Smooth muscle cell (in vitro differentiated cells): ENCODE measurements at regions not wholly inside any gene's neighbourhood (a gene's known extent, or its start where the extent isn't known, plus 50 kb on each side); places are given as distances from the start of the nearest gene placed in this dataset.

ENCODE experiments used
- DNase-seq: peaks from one replicate; lab custom pipeline; 2025; ENCODE audit not compliant: unreplicated experiment; lab: John Stamatoyannopoulos, UW
- H2AFZ ChIP-seq: fragments of 200-600 bp; sonication (generic); 2 replicates; pipeline ENCODE4 v1.6.0; 2016; ENCODE audit warnings: antibody characterized with exemption, low read depth, mild to moderate bottlenecking
- H3F3A ChIP-seq: fragments of 200-600 bp; sonication (generic); 2 replicates; pipeline ENCODE4 v1.6.0; 2017; ENCODE audit warnings: antibody characterized with exemption, low read depth
- H3K27ac ChIP-seq: fragments of 200-600 bp; sonication (generic); 2 replicates; pipeline ENCODE4 v1.5.1; 2016; ENCODE audit warnings: low read depth, mild to moderate bottlenecking
- H3K27me3 ChIP-seq: fragments of 200-600 bp; sonication (generic); 2 replicates; pipeline ENCODE4 v1.6.1; 2016; ENCODE audit warnings: low read depth, mild to moderate bottlenecking
- H3K36me3 ChIP-seq: fragments of 200-600 bp; sonication (generic); 2 replicates; pipeline ENCODE4 v1.5.1; 2016; ENCODE audit warnings: low read depth
- H3K4me1 ChIP-seq: fragments of 200-600 bp; sonication (generic); 2 replicates; pipeline ENCODE4 v1.5.1; 2016; ENCODE audit warnings: low read depth
- H3K4me2 ChIP-seq: fragments of 200-600 bp; sonication (generic); 2 replicates; pipeline ENCODE4 v1.6.0; 2016; ENCODE audit warnings: mild to moderate bottlenecking
- H3K4me3 ChIP-seq: fragments of 200-600 bp; sonication (generic); 2 replicates; pipeline ENCODE4 v1.5.1; 2016; ENCODE audit warnings: mild to moderate bottlenecking
- H3K79me2 ChIP-seq: fragments of 200-600 bp; sonication (generic); 2 replicates; pipeline ENCODE4 v1.6.0; 2016; ENCODE audit warnings: low read depth, mild to moderate bottlenecking
- H3K9ac ChIP-seq: fragments of 200-600 bp; sonication (generic); 2 replicates; pipeline ENCODE4 v1.6.0; 2016; ENCODE audit warnings: low read depth
- H3K9me3 ChIP-seq: fragments of 200-600 bp; sonication (generic); replicated peaks from 2 replicates; pipeline ENCODE4 v1.5.1; 2016; ENCODE audit warnings: low read depth
- H4K20me1 ChIP-seq: fragments of 200-600 bp; sonication (generic); 2 replicates; pipeline ENCODE4 v1.6.0; 2016; ENCODE audit warnings: low read depth
- WGBS: methylation state at CpG from one replicate; pipeline ENCODE4 v1.1.7; 2016; ENCODE audit warnings: low lambda C conversion rate; 5-methylcytosine and 5-hydroxymethylcytosine counted together
- TF ChIP-seq, protein P1 (sequence below): fragments of 200-600 bp; sonication (generic); IDR thresholded peaks from 2 replicates; pipeline ENCODE4 v1.5.1; 2017; ENCODE audit warnings: borderline replicate concordance, mild to moderate bottlenecking, antibody characterized with exemption; ENCODE audit not compliant: insufficient read depth, poor library complexity, severe bottlenecking

DNA sequence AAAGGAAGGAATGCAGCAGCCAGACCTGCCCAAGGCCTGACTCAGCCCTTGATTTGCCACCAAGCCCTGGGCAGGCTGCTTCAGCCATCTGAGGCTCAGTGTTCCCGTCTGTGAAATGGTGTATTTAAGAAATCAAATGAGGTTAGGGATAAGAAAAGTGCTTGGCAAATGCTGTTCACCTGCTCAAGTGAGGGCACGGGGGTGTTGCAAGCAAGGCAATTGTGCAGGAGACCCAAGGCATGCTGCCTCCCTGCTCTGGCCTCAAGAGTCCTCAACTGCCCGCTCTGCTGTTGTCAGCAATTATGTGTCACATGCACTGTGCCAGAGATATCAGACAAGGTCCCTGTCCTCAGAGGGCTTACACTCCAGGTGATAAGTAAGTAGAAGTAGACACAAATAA lies 101.8 kb downstream of the TPRA1 start:
- H3K9ac ChIP-seq = no peak overlapping the region
- peaks cover under 1% of the 10 kb centered on the region for H3F3A ChIP-seq
- 95% methylated on average over 3 of the region's 3 CpGs for WGBS
- no peak overlapping the region for H3K4me3 ChIP-seq
- DNase-seq = no peak
- H4K20me1 ChIP-seq = no peaks in the 10 kb centered on the region
- H3K27me3 ChIP-seq = no peaks in the 10 kb centered on the region
- H3K79me2 ChIP-seq = no peaks in the 10 kb centered on the region
- no peak overlapping the region for H2AFZ ChIP-seq
- H3K9me3 ChIP-seq = no peaks in the 10 kb centered on the region
- H3K4me2 ChIP-seq = no peak overlapping the region
- H3K4me1 ChIP-seq = peaks cover under 1% of the 10 kb centered on the region
- TF ChIP-seq, protein P1, sequence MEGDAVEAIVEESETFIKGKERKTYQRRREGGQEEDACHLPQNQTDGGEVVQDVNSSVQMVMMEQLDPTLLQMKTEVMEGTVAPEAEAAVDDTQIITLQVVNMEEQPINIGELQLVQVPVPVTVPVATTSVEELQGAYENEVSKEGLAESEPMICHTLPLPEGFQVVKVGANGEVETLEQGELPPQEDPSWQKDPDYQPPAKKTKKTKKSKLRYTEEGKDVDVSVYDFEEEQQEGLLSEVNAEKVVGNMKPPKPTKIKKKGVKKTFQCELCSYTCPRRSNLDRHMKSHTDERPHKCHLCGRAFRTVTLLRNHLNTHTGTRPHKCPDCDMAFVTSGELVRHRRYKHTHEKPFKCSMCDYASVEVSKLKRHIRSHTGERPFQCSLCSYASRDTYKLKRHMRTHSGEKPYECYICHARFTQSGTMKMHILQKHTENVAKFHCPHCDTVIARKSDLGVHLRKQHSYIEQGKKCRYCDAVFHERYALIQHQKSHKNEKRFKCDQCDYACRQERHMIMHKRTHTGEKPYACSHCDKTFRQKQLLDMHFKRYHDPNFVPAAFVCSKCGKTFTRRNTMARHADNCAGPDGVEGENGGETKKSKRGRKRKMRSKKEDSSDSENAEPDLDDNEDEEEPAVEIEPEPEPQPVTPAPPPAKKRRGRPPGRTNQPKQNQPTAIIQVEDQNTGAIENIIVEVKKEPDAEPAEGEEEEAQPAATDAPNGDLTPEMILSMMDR = no peak
- no peak overlapping the region for H3K27ac ChIP-seq
- no peaks in the 10 kb centered on the region for H3K36me3 ChIP-seq

GRCh38 chr3:127488141-127488672 lies 102.3 kb downstream of the TPRA1 start:
- WGBS = 90% methylated on average over 8 of the region's 8 CpGs
- Histone ChIP-seq H4K20me1 (no peaks in the 10 kb centered on the region), H3K9me3 (no peaks in the 10 kb centered on the region), H3K4me3 (no peak overlapping the region), H3K4me1 (peaks cover 5% of the 10 kb centered on the region), H3K27ac (no peak overlapping the region), H3K4me2 (no peak overlapping the region), H3K79me2 (no peaks in the 10 kb centered on the region), H3F3A (peaks cover 6% of the 10 kb centered on the region), H3K27me3 (no peaks in the 10 kb centered on the region), H3K9ac (no peak overlapping the region), H3K36me3 (no peaks in the 10 kb centered on the region), H2AFZ (no peak overlapping the region)
- no peak for DNase-seq
- TF ChIP-seq, protein P1 = no peak

DNA sequence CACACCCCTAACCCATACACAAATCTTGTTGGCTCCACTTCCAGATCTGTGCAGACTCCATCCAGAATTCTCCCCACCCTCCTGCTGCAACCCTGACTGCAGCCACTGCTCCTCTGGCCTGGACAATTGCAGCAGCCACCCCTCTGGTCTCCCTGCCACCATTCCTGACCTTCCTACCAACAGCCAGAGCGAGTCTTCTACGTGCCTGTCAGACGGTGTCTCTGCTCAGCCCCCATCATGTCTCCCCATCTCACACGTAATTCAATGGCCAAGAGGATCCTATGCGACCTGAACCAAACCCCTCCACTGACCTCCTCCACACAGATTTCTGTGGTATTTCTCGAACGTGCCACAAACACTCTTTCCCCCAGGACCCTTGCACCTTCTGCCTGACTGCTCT lies 103.3 kb downstream of the TPRA1 start:
- H3K4me2 ChIP-seq = no peak overlapping the region
- no peak overlapping the region for H2AFZ ChIP-seq
- H3F3A ChIP-seq = peaks cover 8% of the 10 kb centered on the region
- no peaks in the 10 kb centered on the region for H3K9me3 ChIP-seq
- no peak for DNase-seq
- H3K4me3 ChIP-seq = no peak overlapping the region
- WGBS = 94% methylated on average over 7 of the region's 7 CpGs
- H3K36me3 ChIP-seq = no peaks in the 10 kb centered on the region
- H3K27ac ChIP-seq = no peak overlapping the region
- TF ChIP-seq, protein P1 = no peak
- no peaks in the 10 kb centered on the region for H4K20me1 ChIP-seq
- no peaks in the 10 kb centered on the region for H3K79me2 ChIP-seq
- H3K27me3 ChIP-seq = no peaks in the 10 kb centered on the region
- H3K4me1 ChIP-seq = peaks cover 10% of the 10 kb centered on the region
- H3K9ac ChIP-seq = no peak overlapping the region

DNA sequence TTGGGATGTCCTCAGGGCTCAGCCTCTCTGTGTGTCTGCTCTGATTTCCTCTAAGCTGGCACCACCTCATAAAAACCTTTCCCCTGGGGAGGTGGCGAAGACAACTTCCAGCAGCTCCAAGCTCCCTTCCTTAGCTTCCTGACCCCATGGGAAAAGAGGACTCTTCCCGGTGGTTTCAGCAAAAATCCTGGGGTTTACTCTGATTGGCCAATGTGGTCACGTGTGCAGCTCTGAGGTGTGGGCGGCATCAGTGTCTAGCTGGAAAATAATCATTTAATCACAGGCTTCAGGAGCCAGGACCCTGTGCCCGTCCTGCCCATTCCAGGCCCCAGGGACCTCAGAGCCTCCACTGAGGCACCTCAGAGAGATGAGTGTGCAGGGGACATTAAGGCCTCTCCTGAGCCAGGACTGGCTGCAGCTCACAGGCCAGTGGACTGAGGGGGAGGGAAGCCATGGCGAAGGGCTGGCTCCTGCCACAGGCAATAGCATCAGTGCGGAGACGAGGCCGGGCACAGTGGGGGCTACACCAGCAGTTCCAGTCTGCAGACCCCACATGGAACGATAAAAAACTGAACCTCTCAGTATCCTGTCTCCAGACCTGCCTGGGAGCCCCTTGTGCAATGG lies 104.1 kb downstream of the TPRA1 start:
- H3K9ac ChIP-seq = no peak overlapping the region
- WGBS = 82% methylated on average over 10 of the region's 10 CpGs
- no peaks in the 10 kb centered on the region for H3K36me3 ChIP-seq
- H3K4me1 ChIP-seq = peaks cover 10% of the 10 kb centered on the region
- no peaks in the 10 kb centered on the region for H3K9me3 ChIP-seq
- H3K4me2 ChIP-seq = no peak overlapping the region
- no peak overlapping the region for H3K27ac ChIP-seq
- H3F3A ChIP-seq = peaks cover 8% of the 10 kb centered on the region
- TF ChIP-seq, protein P1 = no peak
- H2AFZ ChIP-seq = no peak overlapping the region
- H3K4me3 ChIP-seq = no peak overlapping the region
- no peaks in the 10 kb centered on the region for H4K20me1 ChIP-seq
- no peaks in the 10 kb centered on the region for H3K27me3 ChIP-seq
- no peaks in the 10 kb centered on the region for H3K79me2 ChIP-seq
- no peak for DNase-seq
